Endodermal cell (in vitro differentiated cells): ENCODE measurements at regions not wholly inside any gene's neighbourhood (a gene's known extent, or its start where the extent isn't known, plus 50 kb on each side); places are given as distances from the start of the nearest gene placed in this dataset.
"Not testable (repeated sequence)": the region's sequence is repeated elsewhere in the genome, so short reads cannot be mapped to it uniquely, and the experiment has no call there.

Experiments
- DNase-seq: peaks from one replicate; pipeline ENCODE4 v3.0.0-alpha.2; 2017
- H3K27ac ChIP-seq: 2 replicates; pipeline ENCODE4 v1.5.1; 2013; ENCODE audit warnings: mild to moderate bottlenecking, low read depth, low read length, moderate library complexity
- H3K27me3 ChIP-seq: 2 replicates; pipeline ENCODE4 v1.6.1; 2013; ENCODE audit warnings: mild to moderate bottlenecking, low read length, moderate library complexity; ENCODE audit not compliant: insufficient read depth, control insufficient read depth, poor library complexity, severe bottlenecking
- H3K36me3 ChIP-seq: 2 replicates; pipeline ENCODE4 v1.7.0; 2013; ENCODE audit warnings: mild to moderate bottlenecking, low read length, moderate library complexity; ENCODE audit not compliant: control insufficient read depth, insufficient read depth
- H3K4me1 ChIP-seq: one replicate; pipeline ENCODE4 v1.7.0; 2013; ENCODE audit warnings: low read length; ENCODE audit not compliant: control insufficient read depth, insufficient read depth
- H3K4me3 ChIP-seq: 2 replicates; pipeline ENCODE4 v1.5.1; 2013; ENCODE audit warnings: mild to moderate bottlenecking, low read length, moderate library complexity
- H3K9ac ChIP-seq: 2 replicates; pipeline ENCODE4 v1.6.1; 2013; ENCODE audit warnings: mild to moderate bottlenecking, low read length, moderate library complexity; ENCODE audit not compliant: poor library complexity, severe bottlenecking; ENCODE audit errors: extremely low read depth
- H3K9me3 ChIP-seq: 2 replicates; pipeline ENCODE4 v1.6.1; 2013; ENCODE audit warnings: mild to moderate bottlenecking, low read length, moderate library complexity; ENCODE audit not compliant: control insufficient read depth
- H3K27ac Mint-ChIP-seq: 2 replicates; pipeline ENCODE4 v1.8.0; 2020; ENCODE audit warnings: mixed read lengths
- H3K27me3 Mint-ChIP-seq: 2 replicates; pipeline ENCODE4 v1.8.0; 2021; ENCODE audit warnings: mild to moderate bottlenecking, mixed read lengths; ENCODE audit not compliant: insufficient read depth
- H3K36me3 Mint-ChIP-seq: 2 replicates; pipeline ENCODE4 v1.8.0; 2020; ENCODE audit warnings: low read depth, mixed read lengths
- H3K4me1 Mint-ChIP-seq: 2 replicates; pipeline ENCODE4 v1.8.0; 2020; ENCODE audit warnings: mixed read lengths
- H3K4me3 Mint-ChIP-seq: 2 replicates; pipeline ENCODE4 v1.8.0; 2020; ENCODE audit warnings: mild to moderate bottlenecking, moderate library complexity, mixed read lengths
- H3K9me3 Mint-ChIP-seq: 2 replicates; pipeline ENCODE4 v1.8.0; 2020; ENCODE audit warnings: mild to moderate bottlenecking, mixed read lengths
- WGBS, 2 experiments: methylation state at CpG; one replicate each; pipeline versions ENCODE4 v1.1.5 to v1.1.7; 2013; ENCODE audit warnings: missing lambda C conversion rate in 2 of 2, mixed read lengths in 1 of 2; ENCODE audit not compliant: insufficient coverage in 1 of 2, insufficient read length in 1 of 2; 5-methylcytosine and 5-hydroxymethylcytosine counted together
- TF ChIP-seq, protein P1 (sequence below): fragments of 200-600 bp; sonication (generic); conservative IDR thresholded peaks from 2 replicates; pipeline ENCODE4 v1.5.0; 2021; ENCODE audit warnings: antibody characterized with exemption, mild to moderate bottlenecking

GRCh38 chr4:33802578-33802977 is 2441.7 kb downstream of the ARAP2 start:
- Histone ChIP-seq H3K4me1 (no peaks in the 10 kb centered on the region), H3K9me3 (no peaks in the 10 kb centered on the region), H3K4me3 (no peak overlapping the region), H3K27me3 (no peaks in the 10 kb centered on the region), H3K9ac (no peak overlapping the region), H3K27ac (no peak overlapping the region), H3K36me3 (no peaks in the 10 kb centered on the region)
- Mint-ChIP-seq H3K9me3 (no peaks in the 10 kb centered on the region), H3K27ac (no peak overlapping the region), H3K4me3 (no peak overlapping the region), H3K27me3 (no peaks in the 10 kb centered on the region), H3K36me3 (no peaks in the 10 kb centered on the region), H3K4me1 (no peaks in the 10 kb centered on the region)
- 95% methylated on average over 2 of the region's 2 CpGs; no CpG with 5 or more reads in 1 of the 2 experiments for WGBS, 2 experiments
- TF ChIP-seq, protein P1, sequence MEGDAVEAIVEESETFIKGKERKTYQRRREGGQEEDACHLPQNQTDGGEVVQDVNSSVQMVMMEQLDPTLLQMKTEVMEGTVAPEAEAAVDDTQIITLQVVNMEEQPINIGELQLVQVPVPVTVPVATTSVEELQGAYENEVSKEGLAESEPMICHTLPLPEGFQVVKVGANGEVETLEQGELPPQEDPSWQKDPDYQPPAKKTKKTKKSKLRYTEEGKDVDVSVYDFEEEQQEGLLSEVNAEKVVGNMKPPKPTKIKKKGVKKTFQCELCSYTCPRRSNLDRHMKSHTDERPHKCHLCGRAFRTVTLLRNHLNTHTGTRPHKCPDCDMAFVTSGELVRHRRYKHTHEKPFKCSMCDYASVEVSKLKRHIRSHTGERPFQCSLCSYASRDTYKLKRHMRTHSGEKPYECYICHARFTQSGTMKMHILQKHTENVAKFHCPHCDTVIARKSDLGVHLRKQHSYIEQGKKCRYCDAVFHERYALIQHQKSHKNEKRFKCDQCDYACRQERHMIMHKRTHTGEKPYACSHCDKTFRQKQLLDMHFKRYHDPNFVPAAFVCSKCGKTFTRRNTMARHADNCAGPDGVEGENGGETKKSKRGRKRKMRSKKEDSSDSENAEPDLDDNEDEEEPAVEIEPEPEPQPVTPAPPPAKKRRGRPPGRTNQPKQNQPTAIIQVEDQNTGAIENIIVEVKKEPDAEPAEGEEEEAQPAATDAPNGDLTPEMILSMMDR, result no peak
- DNase-seq, result no peak

DNA sequence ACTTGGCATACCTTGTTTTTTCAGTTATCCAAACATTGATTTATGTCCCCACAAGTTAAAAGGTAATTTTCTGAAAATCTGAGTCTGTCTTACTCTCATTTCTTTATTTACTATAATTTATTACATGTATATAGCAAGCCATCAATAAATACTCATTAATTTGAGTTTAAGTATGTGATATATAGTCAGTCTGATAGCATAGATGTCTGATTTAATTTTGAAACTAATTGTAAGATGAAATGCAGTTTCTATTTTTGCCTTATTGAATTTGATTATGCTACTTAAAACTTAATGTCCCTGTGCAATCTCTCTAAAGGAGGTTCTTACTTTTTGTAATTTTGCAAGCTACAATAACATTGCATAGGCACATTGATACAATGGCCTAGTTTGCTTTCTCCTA is 2418.6 kb downstream of the ARAP2 start:
- Mint-ChIP-seq H3K4me1 (peaks cover under 1% of the 10 kb centered on the region), H3K9me3 (peaks cover 3% of the 10 kb centered on the region), H3K27me3 (no peaks in the 10 kb centered on the region), H3K4me3 (no peak overlapping the region), H3K27ac (no peak overlapping the region), H3K36me3 (no peaks in the 10 kb centered on the region)
- TF ChIP-seq, protein P1, result no peak
- Histone ChIP-seq H3K9me3 (no peaks in the 10 kb centered on the region), H3K9ac (no peak overlapping the region), H3K4me1 (no peaks in the 10 kb centered on the region), H3K36me3 (no peaks in the 10 kb centered on the region), H3K4me3 (no peak overlapping the region), H3K27me3 (no peaks in the 10 kb centered on the region), H3K27ac (no peak overlapping the region)
- no peak for DNase-seq

DNA sequence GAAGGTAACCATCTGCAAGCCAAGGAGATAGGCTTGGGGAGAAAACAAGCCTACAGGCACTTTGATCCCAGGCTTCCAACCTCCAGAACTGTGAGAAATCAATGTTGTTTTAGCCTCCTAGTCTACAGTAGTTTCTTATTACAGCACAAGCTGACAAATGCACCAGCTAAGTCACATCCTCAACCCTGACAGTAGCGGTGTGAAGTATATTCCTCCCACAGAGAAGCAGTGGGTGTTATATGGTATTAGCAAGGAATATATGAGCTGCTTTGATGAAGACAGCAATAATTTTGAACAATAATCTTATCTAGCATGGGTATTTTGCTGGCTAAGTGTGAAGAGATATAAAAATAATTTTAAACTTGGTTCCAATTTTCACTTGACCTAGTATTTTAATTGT is 2415.0 kb downstream of the ARAP2 start:
- not testable (repeated sequence) for H3K36me3 Mint-ChIP-seq, H3K36me3 ChIP-seq, H3K9me3 Mint-ChIP-seq, H3K4me1 Mint-ChIP-seq, H3K27ac Mint-ChIP-seq, H3K27me3 Mint-ChIP-seq, H3K27me3 ChIP-seq, DNase-seq, H3K9me3 ChIP-seq, H3K4me3 Mint-ChIP-seq, H3K4me3 ChIP-seq, H3K9ac ChIP-seq, H3K4me1 ChIP-seq, H3K27ac ChIP-seq
- WGBS, 2 experiments, result 88% methylated on average over 1 of the region's 1 CpG; no CpG with 5 or more reads in 1 of the 2 experiments

DNA sequence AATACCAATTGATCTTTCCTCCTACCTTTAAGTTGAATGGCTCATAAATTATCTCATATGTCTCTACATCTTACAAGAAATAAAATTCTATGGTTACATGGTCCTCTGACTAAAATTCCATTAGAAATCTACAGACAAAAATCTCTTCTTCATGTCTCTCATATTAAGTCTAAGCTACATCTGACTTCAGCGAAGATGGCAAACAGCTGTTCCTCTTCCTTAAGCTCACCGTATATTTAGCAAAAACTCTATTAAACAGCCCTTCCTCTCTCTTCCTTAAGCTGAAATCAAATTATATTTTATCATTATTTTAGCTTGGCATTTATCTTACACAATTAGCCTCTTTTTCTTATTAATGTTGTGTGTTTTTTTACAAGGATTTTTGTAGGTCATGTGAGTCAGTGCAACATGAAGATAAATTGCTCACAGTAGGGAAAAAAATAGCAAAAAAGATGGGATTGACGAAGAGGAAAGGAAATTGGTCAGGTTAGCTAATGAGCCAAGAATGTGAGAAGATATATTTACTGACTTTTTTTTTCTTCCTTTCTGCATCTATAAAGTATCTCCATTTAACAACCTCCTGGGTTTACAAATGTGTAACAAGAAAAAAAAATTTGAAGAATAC is 2412.8 kb downstream of the ARAP2 start:
- H3K9me3 Mint-ChIP-seq, result peaks cover 3% of the 10 kb centered on the region
- H3K9ac ChIP-seq, result no peak overlapping the region
- 91 to 100% methylated on average over 1 to 3 of the region's 3 CpGs for WGBS, 2 experiments
- no peaks in the 10 kb centered on the region for H3K27me3 ChIP-seq
- TF ChIP-seq, protein P1, result no peak
- no peaks in the 10 kb centered on the region for H3K27me3 Mint-ChIP-seq
- H3K27ac ChIP-seq, result no peak overlapping the region
- no peak for DNase-seq
- no peak overlapping the region for H3K4me3 ChIP-seq
- H3K36me3 ChIP-seq, result no peaks in the 10 kb centered on the region
- H3K4me3 Mint-ChIP-seq, result no peak overlapping the region
- H3K36me3 Mint-ChIP-seq, result no peaks in the 10 kb centered on the region
- no peak overlapping the region for H3K27ac Mint-ChIP-seq
- H3K9me3 ChIP-seq, result no peaks in the 10 kb centered on the region
- peaks cover 2% of the 10 kb centered on the region for H3K4me1 Mint-ChIP-seq
- H3K4me1 ChIP-seq, result no peaks in the 10 kb centered on the region

GRCh38 chr4:33835764-33836163 is 2408.6 kb downstream of the ARAP2 start:
- H3K27me3 Mint-ChIP-seq, H3K27me3 ChIP-seq, H3K4me3 ChIP-seq, H3K27ac ChIP-seq, H3K4me3 Mint-ChIP-seq, H3K9me3 ChIP-seq, H3K4me1 ChIP-seq, DNase-seq, H3K27ac Mint-ChIP-seq, H3K36me3 ChIP-seq, H3K9ac ChIP-seq, H3K36me3 Mint-ChIP-seq, H3K9me3 Mint-ChIP-seq, H3K4me1 Mint-ChIP-seq: not testable (repeated sequence)
- 100% methylated on average over 1 of the region's 3 CpGs; no CpG with 5 or more reads in 1 of the 2 experiments for WGBS, 2 experiments
